SIG-M5 treated with dmso at 0.1 percent for 504 hours (cell line): ENCODE measurements at regions not wholly inside any gene's neighbourhood (a gene's known extent, or its start where the extent isn't known, plus 50 kb on each side); places are given as distances from the start of the nearest gene placed in this dataset.

Experiments
- DNase-seq: peaks from one replicate; lab custom pipeline; 2025; ENCODE audit not compliant: unreplicated experiment; lab: John Stamatoyannopoulos, UW

GRCh38 chr3:194768586-194768985 lies 82.9 kb downstream of the FAM43A start:
- DNase-seq = no peak

DNA sequence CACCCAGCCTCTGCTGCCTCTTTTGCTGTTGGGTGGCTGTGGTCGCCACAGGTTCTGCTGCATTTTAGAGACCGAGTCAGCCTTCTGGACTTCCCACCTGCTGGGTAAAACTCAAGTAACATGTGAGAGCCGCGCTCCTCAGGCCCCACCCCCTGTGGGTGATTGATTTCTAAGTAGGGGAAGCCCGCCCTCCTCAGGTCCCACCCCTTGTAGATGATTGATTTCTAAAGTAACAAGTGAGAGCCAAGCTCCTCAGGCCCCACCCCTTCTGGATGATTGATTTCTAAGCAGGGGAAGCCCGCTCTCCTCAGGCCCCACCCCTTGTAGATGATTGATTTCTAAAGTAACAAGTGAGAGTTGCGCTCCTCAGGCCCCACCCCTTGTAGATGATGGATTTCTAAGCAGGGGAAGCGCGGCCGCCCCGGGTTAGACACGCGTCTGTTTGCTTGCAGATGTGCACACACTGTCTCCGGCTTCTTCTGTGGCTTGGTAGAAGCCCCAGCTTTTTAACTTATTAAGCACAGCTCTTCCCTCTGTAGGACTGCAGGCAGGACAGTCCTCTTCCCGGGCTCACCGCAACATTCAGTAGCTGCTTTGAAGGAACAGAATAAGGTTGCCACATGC lies 83.4 kb downstream of the FAM43A start:
- DNase-seq = peak; percentile 99

- no peak for DNase-seq
Observed at GRCh38 chr3:194772241-194773000, 86.7 kb downstream of the FAM43A start.

DNA sequence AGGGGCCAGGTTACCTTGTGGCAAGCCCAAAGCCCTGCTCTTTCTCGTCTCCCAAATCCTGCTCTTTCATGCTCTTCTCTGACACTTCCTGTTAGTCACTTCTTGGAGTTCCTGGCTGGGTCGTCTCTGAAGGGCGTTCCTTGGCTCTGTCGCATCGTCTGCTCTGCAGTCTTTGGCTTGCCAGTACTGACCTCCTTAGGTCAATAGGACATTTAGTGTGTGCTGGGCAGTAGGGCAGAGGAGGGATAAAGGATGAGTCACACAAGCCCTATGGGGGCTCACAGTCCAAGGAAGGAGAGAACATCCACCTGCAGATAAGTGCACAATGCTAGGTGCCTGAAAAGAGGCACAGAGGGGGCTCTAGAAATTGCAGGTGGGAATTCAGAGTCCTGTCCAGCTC lies 87.5 kb downstream of the FAM43A start:
- no peak for DNase-seq

DNA sequence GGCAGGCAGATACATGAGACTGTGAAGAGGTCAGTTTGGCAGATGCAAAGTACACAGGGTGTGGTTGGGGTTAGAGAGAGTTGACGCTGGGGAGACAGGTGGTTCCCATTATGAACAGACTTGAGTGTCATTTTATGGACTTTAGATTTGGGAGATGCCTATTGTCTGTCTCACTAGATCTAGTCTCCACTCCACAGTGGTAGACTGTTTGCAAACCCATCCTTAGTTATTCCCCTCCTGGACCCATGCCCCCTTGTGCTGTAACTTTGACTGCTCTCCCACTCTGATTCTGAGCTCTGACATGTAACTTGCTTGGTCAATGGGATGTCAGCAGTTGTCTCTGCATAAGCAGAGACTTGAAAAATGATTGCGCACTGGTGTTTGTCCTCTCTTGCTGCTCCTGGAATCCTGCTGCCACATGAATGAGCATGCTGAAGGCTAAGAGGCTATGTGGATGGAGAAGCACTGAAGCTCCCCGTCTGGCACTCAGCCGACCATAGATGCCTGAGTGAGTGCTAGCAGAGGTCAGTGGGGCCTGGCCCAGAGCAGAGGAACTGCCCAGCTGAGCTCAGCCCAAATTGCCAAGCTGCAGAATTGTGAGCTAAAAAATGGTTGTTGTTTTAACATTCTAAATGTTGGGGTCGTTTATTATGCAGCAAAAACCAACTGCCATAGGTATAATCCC lies 88.2 kb downstream of the FAM43A start:
- peak; percentile 17 for DNase-seq

DNA sequence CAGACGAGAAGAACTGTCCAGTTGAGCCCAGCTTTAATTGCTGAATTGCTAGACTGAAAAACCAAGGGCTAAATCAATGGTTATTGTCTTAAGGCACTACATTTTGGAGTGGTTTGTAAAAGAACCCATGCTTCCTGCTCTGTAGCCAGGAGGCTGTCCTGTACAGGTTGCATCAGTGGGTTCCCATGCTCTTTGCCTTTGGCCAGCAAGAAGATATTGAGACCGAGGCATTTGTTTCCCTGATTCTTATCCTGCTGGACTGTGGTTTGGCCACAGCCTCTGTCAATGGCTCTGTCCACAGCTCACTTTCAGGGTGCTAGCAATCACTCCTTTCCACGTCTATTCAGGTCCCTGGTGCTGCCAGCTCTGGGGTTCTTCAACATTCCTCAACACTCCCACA lies 89.6 kb downstream of the FAM43A start:
- DNase-seq = no peak

DNA sequence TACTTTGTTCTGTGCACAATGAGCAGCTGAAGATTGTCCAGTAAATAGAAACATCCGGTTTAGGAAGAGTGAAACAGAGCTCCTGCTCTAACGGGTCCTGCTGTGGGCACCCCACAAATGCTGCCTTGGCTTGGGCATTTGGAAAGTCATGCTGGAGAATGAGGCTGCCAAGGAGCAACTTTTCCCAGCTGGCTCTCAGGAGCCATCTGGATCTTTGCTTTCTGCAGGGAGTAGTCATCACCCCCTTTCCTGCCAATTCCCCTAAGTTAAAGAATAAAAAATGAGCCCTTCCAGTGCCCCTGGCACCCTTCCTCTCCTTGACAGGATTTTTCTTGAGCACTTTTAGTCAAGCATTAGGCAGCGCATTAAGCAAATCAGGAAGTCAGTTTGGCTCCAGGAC lies 90.0 kb downstream of the FAM43A start:
- no peak for DNase-seq

- DNase-seq = no peak
Observed at GRCh38 chr3:194777729-194778128, 92.0 kb downstream of the FAM43A start.

GRCh38 chr3:194779729-194780224 lies 94.1 kb downstream of the FAM43A start:
- no peak for DNase-seq

- no peak for DNase-seq
Observed at GRCh38 chr3:194780706-194781105, 95.0 kb downstream of the FAM43A start.

DNA sequence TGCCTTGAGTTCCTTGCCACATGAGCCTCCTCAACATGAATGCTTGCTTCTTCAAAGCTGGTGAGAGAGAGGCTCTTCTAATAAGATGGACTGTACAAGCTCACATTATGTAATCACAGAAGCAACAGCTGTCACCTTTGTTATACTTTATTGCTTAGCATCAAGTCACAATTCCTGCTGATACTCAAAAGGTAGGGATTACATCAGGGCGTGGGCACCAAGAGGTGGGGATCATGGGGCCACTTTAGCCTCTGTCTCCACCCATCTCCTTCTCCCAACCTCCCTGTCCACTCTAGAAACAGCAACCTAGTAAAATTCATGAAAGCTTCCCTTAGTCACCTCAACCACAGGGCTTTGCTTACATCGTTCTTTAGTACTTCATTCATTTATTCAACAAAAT lies 95.9 kb downstream of the FAM43A start:
- DNase-seq = no peak

GRCh38 chr3:194782698-194783404 lies 97.2 kb downstream of the FAM43A start:
- DNase-seq = no peak

- DNase-seq = no peak
Observed at GRCh38 chr3:194784361-194784760, 98.7 kb downstream of the FAM43A start.

DNA sequence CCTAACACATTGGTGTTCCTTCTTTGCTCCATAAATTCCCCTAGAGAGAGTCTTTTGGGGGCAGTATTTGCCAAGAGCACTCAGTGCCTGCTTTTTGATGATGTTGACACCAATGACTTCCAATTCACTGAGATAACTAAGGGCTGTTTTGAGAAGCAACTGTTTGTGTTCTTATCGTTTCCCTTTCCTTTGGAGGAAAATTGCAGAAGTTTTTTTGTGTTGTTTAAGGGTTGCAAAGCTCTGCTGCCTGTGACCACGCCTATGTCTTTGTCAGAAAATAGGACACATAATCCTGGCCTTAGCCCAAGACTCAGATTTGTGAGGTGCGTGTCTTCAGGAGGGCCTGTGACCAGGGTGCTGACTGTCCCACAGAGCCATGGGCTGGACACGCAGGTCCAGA lies 99.6 kb downstream of the FAM43A start:
- DNase-seq = no peak

- DNase-seq = no peak
Observed at GRCh38 chr3:194787072-194787471, 101.4 kb downstream of the FAM43A start.

GRCh38 chr3:194787650-194788049 lies 102.0 kb downstream of the FAM43A start:
- DNase-seq = no peak

- no peak for DNase-seq
Observed at GRCh38 chr3:194792368-194792767, 106.7 kb downstream of the FAM43A start.

GRCh38 chr3:194797555-194798250 lies 112.0 kb downstream of the FAM43A start:
- no peak for DNase-seq

DNA sequence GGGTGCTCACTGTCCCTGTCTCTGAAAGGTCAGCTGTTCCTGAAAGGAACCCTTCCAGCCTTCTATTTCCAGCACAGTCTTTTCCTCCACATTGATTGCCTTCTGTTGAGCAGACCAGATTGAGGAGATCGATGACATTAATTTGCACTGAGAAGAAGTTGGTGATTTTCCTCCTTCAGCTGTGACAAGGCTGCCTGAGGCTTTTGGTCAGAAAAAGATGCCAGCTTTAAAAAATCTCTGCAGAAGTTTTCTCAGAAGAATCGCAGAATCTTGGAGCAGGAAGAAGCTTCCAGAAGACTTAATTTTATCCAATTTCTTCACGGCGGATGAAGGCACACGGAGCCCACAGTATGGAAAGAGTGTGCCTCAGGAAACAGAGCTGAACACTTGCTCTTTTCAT lies 112.8 kb downstream of the FAM43A start:
- DNase-seq = no peak

DNA sequence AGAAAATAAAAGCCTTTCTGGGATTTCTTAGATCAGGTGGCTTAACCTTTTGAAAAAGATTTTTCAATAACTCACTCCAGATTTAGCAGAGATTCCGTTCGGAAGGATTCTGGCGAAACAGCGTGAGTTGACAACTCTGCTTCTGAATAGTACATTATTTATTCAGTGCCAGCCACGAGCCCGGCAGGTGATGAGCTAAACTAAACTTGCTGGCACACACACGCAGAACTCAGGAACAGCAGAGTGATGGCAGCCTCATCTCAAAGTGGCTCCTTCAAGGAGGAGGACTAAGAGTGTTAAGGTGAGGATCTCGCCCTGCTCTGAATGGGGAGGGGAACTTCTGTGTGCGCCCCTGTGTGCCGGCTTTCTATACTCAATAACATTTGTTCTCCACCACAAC lies 114.3 kb downstream of the FAM43A start:
- DNase-seq = no peak
